HepG2 (cell line): ENCODE measurements at regions not wholly inside any gene's neighbourhood (a gene's known extent, or its start where the extent isn't known, plus 50 kb on each side); places are given as distances from the start of the nearest gene placed in this dataset.
A peak's percentile ranks its signal among the peaks of the same experiment; 100 is the strongest.

ENCODE experiments used
- BCL6 ChIP-seq: IDR thresholded peaks from 2 replicates; pipeline ENCODE4 v1.6.1; 2016; ENCODE audit warnings: missing genetic modification reagents, missing compliant biosample characterization
- GABPB1 ChIP-seq: IDR thresholded peaks from 2 replicates; pipeline ENCODE4 v1.6.1; 2016; ENCODE audit warnings: mild to moderate bottlenecking, missing genetic modification reagents, moderate library complexity, missing compliant biosample characterization
- HHEX ChIP-seq: IDR thresholded peaks from 2 replicates; pipeline ENCODE4 v1.6.1; 2016; ENCODE audit warnings: control low read depth
- PHF20 ChIP-seq: sonication (generic); formaldehyde crosslinking; IDR thresholded peaks from 2 replicates; pipeline ENCODE4 v1.5.0; 2020; ENCODE audit warnings: mild to moderate bottlenecking, missing genetic modification reagents
- TBX3 ChIP-seq: fragments of 450-650 bp; IDR thresholded peaks from 2 replicates; pipeline ENCODE4 v1.6.1; 2017; ENCODE audit warnings: antibody characterized with exemption, mild to moderate bottlenecking, inconsistent platforms, borderline replicate concordance
- ZBTB14 ChIP-seq: sonication (generic); formaldehyde crosslinking; IDR thresholded peaks from 2 replicates; pipeline ENCODE4 v1.4.0; 2020; ENCODE audit warnings: missing genetic modification reagents
- ZMYM4 ChIP-seq: sonication (generic); formaldehyde crosslinking; IDR thresholded peaks from 2 replicates; pipeline ENCODE4 v1.8.1; 2023; ENCODE audit warnings: mild to moderate bottlenecking, missing genetic modification reagents
- ZNF101 ChIP-seq: sonication (generic); formaldehyde crosslinking; IDR thresholded peaks from 2 replicates; pipeline ENCODE4 v1.4.0; 2020; ENCODE audit warnings: mild to moderate bottlenecking, low read depth, missing genetic modification reagents, borderline replicate concordance
- ZNF263 ChIP-seq: sonication (generic); formaldehyde crosslinking; IDR thresholded peaks from 2 replicates; pipeline ENCODE4 v1.4.0; 2020; ENCODE audit warnings: missing genetic modification reagents
- ZNF547 ChIP-seq: sonication (generic); formaldehyde crosslinking; IDR thresholded peaks from 2 replicates; pipeline ENCODE4 v1.5.1; 2020; ENCODE audit warnings: mild to moderate bottlenecking, missing genetic modification reagents
- ZNF770 ChIP-seq: sonication (generic); formaldehyde crosslinking; IDR thresholded peaks from 2 replicates; pipeline ENCODE4 v1.5.0; 2020; ENCODE audit warnings: mild to moderate bottlenecking, missing genetic modification reagents
- ZNF773 ChIP-seq: sonication (generic); formaldehyde crosslinking; IDR thresholded peaks from 2 replicates; pipeline ENCODE4 v1.4.0; 2020; ENCODE audit warnings: missing genetic modification reagents, borderline replicate concordance
- ZNF816 ChIP-seq: sonication (generic); formaldehyde crosslinking; IDR thresholded peaks from 2 replicates; pipeline ENCODE4 v1.8.0; 2022; ENCODE audit warnings: missing genetic modification reagents, mild to moderate bottlenecking, borderline replicate concordance
- TF ChIP-seq, protein P1 (sequence below): sonication (generic); formaldehyde crosslinking; IDR thresholded peaks from 2 replicates; pipeline ENCODE4 v1.4.0; 2020; ENCODE audit warnings: missing genetic modification reagents
- TF ChIP-seq, protein P2 (sequence below): sonication (generic); formaldehyde crosslinking; conservative IDR thresholded peaks from 2 replicates; pipeline ENCODE4 v1.8.1; 2023; ENCODE audit warnings: missing genetic modification reagents
- TF ChIP-seq, protein P3 (sequence below): sonication (generic); formaldehyde crosslinking; IDR thresholded peaks from 2 replicates; pipeline ENCODE4 v1.4.0; 2020; ENCODE audit warnings: mild to moderate bottlenecking, missing genetic modification reagents

GRCh38 chr2:81247648-81248047, 943.1 kb upstream of the LRRTM1 start (continued):
- TF ChIP-seq, protein P1, sequence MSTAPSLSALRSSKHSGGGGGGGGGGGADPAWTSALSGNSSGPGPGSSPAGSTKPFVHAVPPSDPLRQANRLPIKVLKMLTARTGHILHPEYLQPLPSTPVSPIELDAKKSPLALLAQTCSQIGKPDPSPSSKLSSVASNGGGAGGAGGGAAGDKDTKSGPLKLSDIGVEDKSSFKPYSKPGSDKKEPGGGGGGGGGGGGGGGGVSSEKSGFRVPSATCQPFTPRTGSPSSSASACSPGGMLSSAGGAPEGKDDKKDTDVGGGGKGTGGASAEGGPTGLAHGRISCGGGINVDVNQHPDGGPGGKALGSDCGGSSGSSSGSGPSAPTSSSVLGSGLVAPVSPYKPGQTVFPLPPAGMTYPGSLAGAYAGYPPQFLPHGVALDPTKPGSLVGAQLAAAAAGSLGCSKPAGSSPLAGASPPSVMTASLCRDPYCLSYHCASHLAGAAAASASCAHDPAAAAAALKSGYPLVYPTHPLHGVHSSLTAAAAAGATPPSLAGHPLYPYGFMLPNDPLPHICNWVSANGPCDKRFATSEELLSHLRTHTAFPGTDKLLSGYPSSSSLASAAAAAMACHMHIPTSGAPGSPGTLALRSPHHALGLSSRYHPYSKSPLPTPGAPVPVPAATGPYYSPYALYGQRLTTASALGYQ (CRISPR knock-in tag) = no peak
- TF ChIP-seq TBX3 (no peak), ZNF773 (CRISPR knock-in tag) (no peak), HHEX (no peak), ZNF547 (no peak), ZMYM4 (CRISPR knock-in tag) (peak; percentile 89), PHF20 (no peak), ZNF770 (CRISPR knock-in tag) (no peak), ZNF816 (no peak), ZNF101 (CRISPR knock-in tag) (no peak), GABPB1 (no peak), ZNF263 (CRISPR knock-in tag) (no peak), ZBTB14 (no peak), BCL6 (CRISPR knock-in tag) (peak; percentile 76; the same call in 1 of the 2 replicates)
- TF ChIP-seq, protein P2, sequence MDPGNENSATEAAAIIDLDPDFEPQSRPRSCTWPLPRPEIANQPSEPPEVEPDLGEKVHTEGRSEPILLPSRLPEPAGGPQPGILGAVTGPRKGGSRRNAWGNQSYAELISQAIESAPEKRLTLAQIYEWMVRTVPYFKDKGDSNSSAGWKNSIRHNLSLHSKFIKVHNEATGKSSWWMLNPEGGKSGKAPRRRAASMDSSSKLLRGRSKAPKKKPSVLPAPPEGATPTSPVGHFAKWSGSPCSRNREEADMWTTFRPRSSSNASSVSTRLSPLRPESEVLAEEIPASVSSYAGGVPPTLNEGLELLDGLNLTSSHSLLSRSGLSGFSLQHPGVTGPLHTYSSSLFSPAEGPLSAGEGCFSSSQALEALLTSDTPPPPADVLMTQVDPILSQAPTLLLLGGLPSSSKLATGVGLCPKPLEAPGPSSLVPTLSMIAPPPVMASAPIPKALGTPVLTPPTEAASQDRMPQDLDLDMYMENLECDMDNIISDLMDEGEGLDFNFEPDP (CRISPR knock-in tag) = no peak
- TF ChIP-seq, protein P3, sequence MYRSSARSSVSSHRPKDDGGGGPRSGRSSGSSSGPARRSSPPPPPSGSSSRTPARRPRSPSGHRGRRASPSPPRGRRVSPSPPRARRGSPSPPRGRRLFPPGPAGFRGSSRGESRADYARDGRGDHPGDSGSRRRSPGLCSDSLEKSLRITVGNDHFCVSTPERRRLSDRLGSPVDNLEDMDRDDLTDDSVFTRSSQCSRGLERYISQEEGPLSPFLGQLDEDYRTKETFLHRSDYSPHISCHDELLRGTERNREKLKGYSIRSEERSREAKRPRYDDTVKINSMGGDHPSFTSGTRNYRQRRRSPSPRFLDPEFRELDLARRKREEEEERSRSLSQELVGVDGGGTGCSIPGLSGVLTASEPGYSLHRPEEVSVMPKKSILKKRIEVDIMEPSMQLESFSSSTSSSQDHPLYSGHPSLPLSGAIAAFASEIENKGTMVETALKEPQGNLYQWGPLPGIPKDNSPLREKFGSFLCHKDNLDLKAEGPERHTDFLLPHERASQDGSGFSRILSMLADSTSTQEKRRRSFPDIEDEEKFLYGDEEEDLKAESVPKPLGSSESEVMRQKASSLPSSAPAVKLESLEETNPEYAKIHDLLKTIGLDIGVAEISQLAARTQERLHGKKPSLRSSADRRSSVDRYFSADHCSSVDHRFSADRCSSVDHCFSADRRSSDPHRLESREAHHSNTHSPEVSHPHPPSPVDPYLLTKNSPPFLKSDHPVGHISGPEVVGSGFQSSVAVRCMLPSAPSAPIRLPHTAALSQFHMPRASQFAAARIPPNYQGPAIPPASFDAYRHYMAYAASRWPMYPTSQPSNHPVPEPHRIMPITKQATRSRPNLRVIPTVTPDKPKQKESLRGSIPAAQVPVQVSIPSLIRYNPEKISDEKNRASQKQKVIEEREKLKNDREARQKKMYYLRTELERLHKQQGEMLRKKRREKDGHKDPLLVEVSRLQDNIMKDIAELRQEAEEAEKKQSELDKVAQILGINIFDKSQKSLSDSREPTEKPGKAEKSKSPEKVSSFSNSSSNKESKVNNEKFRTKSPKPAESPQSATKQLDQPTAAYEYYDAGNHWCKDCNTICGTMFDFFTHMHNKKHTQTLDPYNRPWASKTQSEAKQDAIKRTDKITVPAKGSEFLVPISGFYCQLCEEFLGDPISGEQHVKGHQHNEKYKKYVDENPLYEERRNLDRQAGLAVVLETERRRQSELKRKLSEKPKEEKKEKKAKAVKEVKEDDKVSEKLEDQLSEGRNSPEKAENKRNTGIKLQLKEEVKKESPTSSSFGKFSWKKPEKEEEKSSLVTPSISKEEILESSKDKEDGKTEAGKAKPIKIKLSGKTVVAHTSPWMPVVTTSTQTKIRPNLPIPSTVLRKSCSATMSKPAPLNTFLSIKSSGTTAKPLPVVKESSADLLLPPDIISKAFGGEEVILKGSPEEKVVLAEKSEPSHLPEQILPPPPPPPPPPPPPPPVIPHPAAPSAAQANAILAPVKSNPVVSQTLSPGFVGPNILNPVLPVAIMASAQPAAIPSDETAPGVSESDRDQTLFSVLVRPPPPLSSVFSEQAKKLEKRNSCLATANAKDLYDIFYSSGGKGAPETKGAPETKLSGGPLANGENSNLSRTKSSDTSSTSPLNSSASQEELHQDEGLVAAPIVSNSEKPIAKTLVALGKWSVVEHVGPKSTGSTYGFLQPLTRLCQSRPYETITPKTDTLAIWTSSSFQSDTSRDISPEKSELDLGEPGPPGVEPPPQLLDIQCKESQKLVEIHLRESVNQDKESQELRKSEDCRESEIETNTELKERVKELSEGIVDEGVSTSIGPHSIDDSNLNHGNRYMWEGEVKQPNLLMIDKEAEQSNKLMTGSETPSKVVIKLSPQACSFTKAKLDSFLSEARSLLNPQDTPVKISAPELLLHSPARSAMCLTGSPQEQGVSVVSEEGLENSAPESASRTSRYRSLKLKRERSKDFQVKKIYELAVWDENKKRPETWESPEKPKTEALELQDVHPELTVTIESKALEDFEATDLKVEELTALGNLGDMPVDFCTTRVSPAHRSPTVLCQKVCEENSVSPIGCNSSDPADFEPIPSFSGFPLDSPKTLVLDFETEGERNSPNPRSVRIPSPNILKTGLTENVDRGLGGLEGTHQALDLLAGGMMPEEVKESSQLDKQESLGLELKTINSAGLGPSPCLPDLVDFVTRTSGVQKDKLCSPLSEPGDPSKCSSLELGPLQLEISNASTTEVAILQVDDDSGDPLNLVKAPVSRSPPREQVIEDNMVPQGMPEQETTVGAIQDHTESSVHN (CRISPR knock-in tag) = no peak
